CD8-positive, alpha-beta memory T cell (primary cell): ENCODE measurements at regions not wholly inside any gene's neighbourhood (a gene's known extent, or its start where the extent isn't known, plus 50 kb on each side); places are given as distances from the start of the nearest gene placed in this dataset.
"Not testable (repeated sequence)": the region's sequence is repeated elsewhere in the genome, so short reads cannot be mapped to it uniquely, and the experiment has no call there.

ENCODE experiments used
- CTCF ChIA-PET: fragments of 350-600 bp; sonication (Branson Sonifier 250); formaldehyde crosslinking; loops from one replicate; lab custom pipeline; 2021; ENCODE audit warnings: antibody characterized with exemption; lab: Charles Lee
- POLR2A ChIA-PET: fragments of 350-600 bp; sonication (Branson Sonifier 250); formaldehyde crosslinking; loops from one replicate; lab custom pipeline; 2021; ENCODE audit warnings: antibody characterized with exemption; lab: Charles Lee
- DNase-seq, 5 donors: peaks; one replicate each; pipeline versions ENCODE4 v3.0.0 to v3.0.0-alpha.2; 2020 to 2022; ENCODE audit warnings: mixed read lengths in 1 of 5
- H3K27ac ChIP-seq: one replicate; pipeline ENCODE4 v1.7.0; 2013; ENCODE audit warnings: low read depth, mild to moderate bottlenecking, low read length, moderate library complexity
- H3K27me3 ChIP-seq: 2 replicates; pipeline ENCODE4 v1.7.0; 2013; ENCODE audit warnings: low read length, mild to moderate bottlenecking; ENCODE audit not compliant: insufficient read depth, poor library complexity, severe bottlenecking
- H3K36me3 ChIP-seq: 2 replicates; pipeline ENCODE4 v1.7.0; 2013; ENCODE audit warnings: mild to moderate bottlenecking, low read length, moderate library complexity; ENCODE audit not compliant: insufficient read depth
- H3K4me1 ChIP-seq: 2 replicates; pipeline ENCODE4 v1.7.0; 2013; ENCODE audit warnings: mild to moderate bottlenecking, low read length, moderate library complexity; ENCODE audit not compliant: insufficient read depth
- H3K4me3 ChIP-seq: 2 replicates; pipeline ENCODE4 v1.7.0; 2013; ENCODE audit warnings: mild to moderate bottlenecking, low read length
- H3K9me3 ChIP-seq: 2 replicates; pipeline ENCODE4 v1.7.0; 2013; ENCODE audit warnings: mild to moderate bottlenecking, low read length
- H3K27ac Mint-ChIP-seq, 8 donors: one replicate each; pipeline ENCODE4 v1.8.0; 2020 to 2021; ENCODE audit warnings: mixed read lengths in 8 of 8, mild to moderate bottlenecking in 6 of 8, inconsistent platforms in 3 of 8, moderate library complexity in 3 of 8
- H3K27me3 Mint-ChIP-seq, 2 donors: one replicate each; pipeline ENCODE4 v1.8.0; 2020 to 2021; ENCODE audit warnings: mixed read lengths in 2 of 2, mild to moderate bottlenecking in 1 of 2, moderate library complexity in 1 of 2
- H3K36me3 Mint-ChIP-seq, 3 donors: one replicate each; pipeline ENCODE4 v1.8.0; 2020 to 2021; ENCODE audit warnings: mixed read lengths in 3 of 3, inconsistent platforms in 1 of 3, mild to moderate bottlenecking in 1 of 3
- H3K4me1 Mint-ChIP-seq, 3 donors: one replicate each; pipeline ENCODE4 v1.8.0; 2020 to 2021; ENCODE audit warnings: mixed read lengths in 3 of 3, inconsistent platforms in 1 of 3, mild to moderate bottlenecking in 1 of 3
- H3K4me3 Mint-ChIP-seq, 7 donors: one replicate each; pipeline ENCODE4 v1.8.0; 2020 to 2021; ENCODE audit warnings: mixed read lengths in 7 of 7, mild to moderate bottlenecking in 6 of 7, moderate library complexity in 4 of 7, inconsistent platforms in 2 of 7
- H3K9me3 Mint-ChIP-seq, 5 donors: one replicate each; pipeline ENCODE4 v1.8.0; 2020 to 2022; ENCODE audit warnings: mixed read lengths in 5 of 5, mild to moderate bottlenecking in 3 of 5, moderate library complexity in 2 of 5, inconsistent platforms in 1 of 5

GRCh38 chr1:146756858-146757257, 181.3 kb upstream of the NBPF12 start:
- POLR2A ChIA-PET, H3K27me3 Mint-ChIP-seq, H3K9me3 Mint-ChIP-seq, H3K4me3 Mint-ChIP-seq, DNase-seq, H3K4me1 ChIP-seq, H3K27ac Mint-ChIP-seq, H3K36me3 ChIP-seq, CTCF ChIA-PET, H3K27ac ChIP-seq, H3K27me3 ChIP-seq, H3K36me3 Mint-ChIP-seq, H3K4me3 ChIP-seq, H3K4me1 Mint-ChIP-seq, H3K9me3 ChIP-seq: not testable (repeated sequence)

- H3K27ac ChIP-seq, H3K4me1 Mint-ChIP-seq, H3K27me3 Mint-ChIP-seq, H3K9me3 Mint-ChIP-seq, H3K27ac Mint-ChIP-seq, H3K4me1 ChIP-seq, POLR2A ChIA-PET, H3K27me3 ChIP-seq, DNase-seq, H3K9me3 ChIP-seq, CTCF ChIA-PET, H3K4me3 ChIP-seq, H3K4me3 Mint-ChIP-seq, H3K36me3 ChIP-seq, H3K36me3 Mint-ChIP-seq: not testable (repeated sequence)
Observed at GRCh38 chr1:146748686-146749085, 189.4 kb upstream of the NBPF12 start.

GRCh38 chr1:146731981-146732680, 206.0 kb upstream of the NBPF12 start:
- H3K9me3 ChIP-seq, POLR2A ChIA-PET, CTCF ChIA-PET: not testable (repeated sequence)

DNA sequence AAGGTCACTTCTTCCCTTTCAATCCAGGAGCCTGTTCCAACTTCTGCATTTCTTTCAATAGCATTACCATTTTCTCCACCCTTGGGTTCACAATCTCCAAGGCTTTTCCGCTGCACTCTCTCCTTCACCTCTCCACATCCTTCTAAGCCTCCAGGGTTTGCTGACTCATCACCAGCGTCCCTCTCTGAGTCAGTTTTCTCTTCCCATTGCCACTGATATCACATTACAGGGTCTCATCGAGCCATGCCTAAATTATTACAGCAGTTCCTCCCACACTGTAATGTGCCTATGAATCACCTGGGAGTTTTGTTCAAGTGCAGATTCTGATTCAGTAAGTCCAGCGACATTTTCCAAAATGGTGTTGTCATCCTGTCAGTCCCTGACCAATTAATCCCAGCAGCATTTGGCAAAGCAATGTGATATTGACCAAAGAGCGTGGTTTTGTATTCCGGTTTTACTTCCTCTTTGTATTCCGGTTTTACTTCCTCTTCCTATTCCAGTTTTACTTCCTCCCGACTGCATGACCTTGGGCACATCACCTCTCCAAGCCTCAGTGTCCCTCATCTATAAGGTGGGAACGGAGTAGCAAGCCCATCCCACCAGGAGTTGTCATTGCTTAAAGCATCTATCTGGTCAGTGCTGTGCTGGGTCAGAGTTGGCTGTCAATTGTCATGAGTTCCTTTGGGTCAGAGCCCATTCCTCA, 208.3 kb upstream of the NBPF12 start:
- H3K4me1 ChIP-seq, H3K4me1 Mint-ChIP-seq, CTCF ChIA-PET, H3K27me3 ChIP-seq, H3K27me3 Mint-ChIP-seq, H3K9me3 Mint-ChIP-seq, H3K36me3 ChIP-seq, H3K36me3 Mint-ChIP-seq, H3K4me3 Mint-ChIP-seq, POLR2A ChIA-PET, H3K9me3 ChIP-seq, DNase-seq, H3K27ac Mint-ChIP-seq, H3K4me3 ChIP-seq, H3K27ac ChIP-seq: not testable (repeated sequence)

More at GRCh38 chr1:146731981-146732680, 206.0 kb upstream of the NBPF12 start:
- not testable (repeated sequence) for H3K9me3 Mint-ChIP-seq, H3K4me3 ChIP-seq, H3K27ac ChIP-seq, H3K27ac Mint-ChIP-seq, H3K27me3 Mint-ChIP-seq, H3K36me3 Mint-ChIP-seq, H3K27me3 ChIP-seq, H3K4me3 Mint-ChIP-seq, DNase-seq, H3K4me1 Mint-ChIP-seq, H3K36me3 ChIP-seq, H3K4me1 ChIP-seq

DNA sequence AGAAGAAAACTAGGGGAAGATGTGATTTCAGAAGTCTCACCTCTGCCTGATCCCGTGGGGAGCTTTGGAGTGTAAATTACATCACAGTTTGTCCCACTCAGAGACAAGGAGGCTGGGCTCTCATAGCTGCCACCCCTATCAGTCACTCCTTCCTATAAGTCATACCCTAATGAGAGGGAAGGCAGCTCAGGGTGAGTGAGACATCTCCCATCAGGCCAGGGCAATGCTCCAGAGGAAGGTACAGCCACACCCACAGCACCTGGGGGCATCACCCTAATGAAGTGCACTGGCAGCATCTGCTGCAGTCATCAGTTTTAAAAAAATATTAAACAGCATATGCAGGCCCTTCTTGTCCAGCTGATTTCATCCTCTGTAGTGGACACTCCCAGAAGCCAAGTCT, 223.1 kb upstream of the NBPF12 start:
- H3K27ac Mint-ChIP-seq, H3K4me1 ChIP-seq, H3K4me1 Mint-ChIP-seq, H3K36me3 Mint-ChIP-seq, H3K9me3 Mint-ChIP-seq, CTCF ChIA-PET, DNase-seq, H3K4me3 Mint-ChIP-seq, H3K27me3 Mint-ChIP-seq, H3K27ac ChIP-seq, H3K4me3 ChIP-seq, H3K9me3 ChIP-seq, H3K27me3 ChIP-seq, H3K36me3 ChIP-seq, POLR2A ChIA-PET: not testable (repeated sequence)

DNA sequence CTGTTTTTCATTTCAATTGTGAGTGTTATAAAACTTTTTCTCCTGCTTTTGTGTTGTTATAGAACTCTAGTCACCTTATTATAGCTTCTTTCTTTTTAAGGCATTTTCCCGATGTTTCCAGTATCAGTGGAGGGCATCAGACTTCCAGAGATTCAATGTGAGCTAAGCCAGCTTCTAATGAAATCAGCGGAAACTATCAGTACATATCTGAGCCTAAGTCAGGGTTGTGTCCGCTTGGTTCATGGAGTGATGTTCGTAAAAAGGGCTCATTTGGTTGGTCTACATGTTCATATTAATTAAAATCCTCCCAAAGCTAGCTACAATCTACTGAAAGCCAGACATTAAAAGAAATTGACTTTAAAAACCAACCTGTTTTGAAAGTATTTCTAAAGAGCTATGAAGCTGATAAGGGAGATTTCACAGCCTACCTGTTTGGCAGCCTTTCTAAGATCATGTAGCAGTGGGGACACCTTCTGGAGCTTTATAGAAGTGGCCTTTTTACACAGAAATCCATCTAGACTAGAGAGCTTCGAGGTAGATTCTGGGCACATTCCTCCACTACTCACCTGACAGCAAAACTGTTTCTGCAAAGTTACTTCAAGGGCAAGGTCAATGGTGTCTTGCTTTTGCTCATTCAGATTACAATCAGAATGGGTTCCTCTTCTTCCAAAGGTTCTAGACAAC, 227.1 kb upstream of the NBPF12 start:
- H3K36me3 ChIP-seq, POLR2A ChIA-PET, H3K4me1 Mint-ChIP-seq, H3K36me3 Mint-ChIP-seq, H3K27me3 ChIP-seq, CTCF ChIA-PET, H3K4me3 Mint-ChIP-seq, H3K9me3 ChIP-seq, H3K27ac ChIP-seq, H3K4me3 ChIP-seq, H3K9me3 Mint-ChIP-seq, H3K27ac Mint-ChIP-seq, H3K4me1 ChIP-seq, H3K27me3 Mint-ChIP-seq: not testable (repeated sequence)
- DNase-seq: peak in 1 of 5 donors; percentile 17

DNA sequence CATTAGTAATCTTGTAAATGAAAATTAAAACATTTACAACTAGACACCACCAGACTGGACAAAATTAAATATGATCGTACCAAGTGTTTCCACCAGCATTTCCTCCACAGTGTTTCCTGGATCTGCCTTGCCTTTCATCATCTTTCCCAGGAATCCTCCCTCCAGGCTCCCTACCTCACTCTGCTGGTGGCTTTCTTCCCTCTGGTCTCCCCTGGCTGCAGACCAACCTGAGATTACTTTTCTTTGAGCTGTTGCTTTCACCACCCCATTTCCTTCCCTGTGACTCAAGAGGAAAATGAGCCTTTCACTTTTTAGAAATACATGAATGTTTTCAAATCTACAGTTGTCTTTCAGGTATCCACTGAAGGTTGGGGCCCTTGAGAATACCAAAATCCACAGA, 228.8 kb upstream of the NBPF12 start:
- H3K27ac ChIP-seq, H3K36me3 ChIP-seq, H3K4me1 ChIP-seq, DNase-seq, H3K4me1 Mint-ChIP-seq, H3K4me3 ChIP-seq, H3K27me3 ChIP-seq, H3K9me3 ChIP-seq, H3K9me3 Mint-ChIP-seq, H3K27me3 Mint-ChIP-seq, H3K36me3 Mint-ChIP-seq, H3K4me3 Mint-ChIP-seq, CTCF ChIA-PET, POLR2A ChIA-PET, H3K27ac Mint-ChIP-seq: not testable (repeated sequence)

- H3K4me1 Mint-ChIP-seq, H3K4me1 ChIP-seq, H3K9me3 Mint-ChIP-seq, H3K4me3 Mint-ChIP-seq, H3K36me3 Mint-ChIP-seq, H3K27me3 ChIP-seq, H3K27ac Mint-ChIP-seq, H3K4me3 ChIP-seq, H3K27ac ChIP-seq, POLR2A ChIA-PET, H3K27me3 Mint-ChIP-seq, H3K9me3 ChIP-seq, DNase-seq, CTCF ChIA-PET, H3K36me3 ChIP-seq: not testable (repeated sequence)
Observed at GRCh38 chr1:146704162-146704724, 233.9 kb upstream of the NBPF12 start.
